Stomach (tissue), 4 donors: ENCODE measurements at regions not wholly inside any gene's neighbourhood (a gene's known extent, or its start where the extent isn't known, plus 50 kb on each side); places are given as distances from the start of the nearest gene placed in this dataset.

Source experiments
- POLR2A ChIP-seq, 4 donors: fragments of 450-650 bp; IDR thresholded peaks; one replicate each; pipeline ENCODE4 v1.6.1; 2016; ENCODE audit warnings: antibody characterized with exemption in 4 of 4, control low read depth in 2 of 4, mild to moderate bottlenecking in 1 of 4, moderate library complexity in 1 of 4
- TF ChIP-seq, protein P1 (sequence below), 7 experiments: fragments of 450-650 bp in 4 of 7; fragments of 200-600 bp in 3 of 7; sonication (generic) in 3 of 7; IDR thresholded peaks; one replicate each; pipeline ENCODE4 v1.5.1; 2016 to 2019; ENCODE audit warnings: antibody characterized with exemption in 7 of 7, control low read depth in 2 of 7, mild to moderate bottlenecking in 1 of 7

DNA sequence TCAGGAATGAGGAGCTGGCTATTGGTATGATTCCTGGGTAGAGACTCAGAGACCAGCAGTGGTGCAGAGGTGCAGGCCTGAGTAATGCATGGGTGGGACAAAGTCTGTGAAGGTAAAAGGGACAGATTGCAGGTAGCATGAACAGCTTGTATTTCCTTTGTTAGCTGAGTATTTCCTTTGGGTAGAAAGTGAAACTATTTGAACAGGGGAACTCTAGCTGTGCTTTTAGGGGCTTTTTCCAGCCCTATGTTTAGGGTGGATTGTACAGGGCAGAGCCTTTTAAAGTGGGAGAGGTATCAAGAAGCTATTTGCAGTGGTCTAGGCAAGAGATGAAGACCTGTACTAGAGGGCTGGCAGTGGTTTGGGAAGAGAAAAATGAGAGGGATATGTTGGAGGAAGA, 739.9 kb downstream of the REEP3 start:
- TF ChIP-seq, protein P1, sequence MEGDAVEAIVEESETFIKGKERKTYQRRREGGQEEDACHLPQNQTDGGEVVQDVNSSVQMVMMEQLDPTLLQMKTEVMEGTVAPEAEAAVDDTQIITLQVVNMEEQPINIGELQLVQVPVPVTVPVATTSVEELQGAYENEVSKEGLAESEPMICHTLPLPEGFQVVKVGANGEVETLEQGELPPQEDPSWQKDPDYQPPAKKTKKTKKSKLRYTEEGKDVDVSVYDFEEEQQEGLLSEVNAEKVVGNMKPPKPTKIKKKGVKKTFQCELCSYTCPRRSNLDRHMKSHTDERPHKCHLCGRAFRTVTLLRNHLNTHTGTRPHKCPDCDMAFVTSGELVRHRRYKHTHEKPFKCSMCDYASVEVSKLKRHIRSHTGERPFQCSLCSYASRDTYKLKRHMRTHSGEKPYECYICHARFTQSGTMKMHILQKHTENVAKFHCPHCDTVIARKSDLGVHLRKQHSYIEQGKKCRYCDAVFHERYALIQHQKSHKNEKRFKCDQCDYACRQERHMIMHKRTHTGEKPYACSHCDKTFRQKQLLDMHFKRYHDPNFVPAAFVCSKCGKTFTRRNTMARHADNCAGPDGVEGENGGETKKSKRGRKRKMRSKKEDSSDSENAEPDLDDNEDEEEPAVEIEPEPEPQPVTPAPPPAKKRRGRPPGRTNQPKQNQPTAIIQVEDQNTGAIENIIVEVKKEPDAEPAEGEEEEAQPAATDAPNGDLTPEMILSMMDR (IDR thresholded peaks at IDR 0.05), result no peak
- TF ChIP-seq POLR2A (IDR thresholded peaks at IDR 0.05), result no peak
